Epithelial cell of esophagus (primary cell): ENCODE measurements at regions not wholly inside any gene's neighbourhood (a gene's known extent, or its start where the extent isn't known, plus 50 kb on each side); places are given as distances from the start of the nearest gene placed in this dataset.

Source experiments
- DNase-seq: peaks from one replicate; pipeline ENCODE4 v3.0.0; 2010; ENCODE audit warnings: low read depth
- H3K4me3 ChIP-seq: 2 replicates; pipeline ENCODE4 v1.5.1; 2011; ENCODE audit warnings: mild to moderate bottlenecking, low read length, control low read depth
- TF ChIP-seq, protein P1 (sequence below): IDR thresholded peaks from 2 replicates; pipeline ENCODE4 v1.5.1; 2011; ENCODE audit warnings: low read depth, mild to moderate bottlenecking, low read length, control low read depth, inconsistent platforms; ENCODE audit not compliant: insufficient read depth; ENCODE audit errors: missing control alignments

- no peak overlapping the region for H3K4me3 ChIP-seq
- TF ChIP-seq, protein P1, sequence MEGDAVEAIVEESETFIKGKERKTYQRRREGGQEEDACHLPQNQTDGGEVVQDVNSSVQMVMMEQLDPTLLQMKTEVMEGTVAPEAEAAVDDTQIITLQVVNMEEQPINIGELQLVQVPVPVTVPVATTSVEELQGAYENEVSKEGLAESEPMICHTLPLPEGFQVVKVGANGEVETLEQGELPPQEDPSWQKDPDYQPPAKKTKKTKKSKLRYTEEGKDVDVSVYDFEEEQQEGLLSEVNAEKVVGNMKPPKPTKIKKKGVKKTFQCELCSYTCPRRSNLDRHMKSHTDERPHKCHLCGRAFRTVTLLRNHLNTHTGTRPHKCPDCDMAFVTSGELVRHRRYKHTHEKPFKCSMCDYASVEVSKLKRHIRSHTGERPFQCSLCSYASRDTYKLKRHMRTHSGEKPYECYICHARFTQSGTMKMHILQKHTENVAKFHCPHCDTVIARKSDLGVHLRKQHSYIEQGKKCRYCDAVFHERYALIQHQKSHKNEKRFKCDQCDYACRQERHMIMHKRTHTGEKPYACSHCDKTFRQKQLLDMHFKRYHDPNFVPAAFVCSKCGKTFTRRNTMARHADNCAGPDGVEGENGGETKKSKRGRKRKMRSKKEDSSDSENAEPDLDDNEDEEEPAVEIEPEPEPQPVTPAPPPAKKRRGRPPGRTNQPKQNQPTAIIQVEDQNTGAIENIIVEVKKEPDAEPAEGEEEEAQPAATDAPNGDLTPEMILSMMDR = no peak
- DNase-seq = no peak
These were observed 55.1 kb upstream of the LAMA2 start for GRCh38 chr6:128827675-128828464.

- DNase-seq = no peak
- TF ChIP-seq, protein P1 = no peak
- no peak overlapping the region for H3K4me3 ChIP-seq
These were observed 56.3 kb upstream of the LAMA2 start for GRCh38 chr6:128826606-128827005.

- no peak overlapping the region for H3K4me3 ChIP-seq
- DNase-seq = no peak
- TF ChIP-seq, protein P1 = no peak
These were observed 60.7 kb upstream of the LAMA2 start for GRCh38 chr6:128822271-128822670.

GRCh38 chr6:128821116-128821515 is 61.8 kb upstream of the LAMA2 start:
- TF ChIP-seq, protein P1 = no peak
- DNase-seq = no peak
- no peak overlapping the region for H3K4me3 ChIP-seq

GRCh38 chr6:128808856-128809255 is 74.1 kb upstream of the LAMA2 start:
- no peak overlapping the region for H3K4me3 ChIP-seq
- DNase-seq = no peak
- TF ChIP-seq, protein P1 = no peak

GRCh38 chr6:128807577-128807976 is 75.4 kb upstream of the LAMA2 start:
- TF ChIP-seq, protein P1 = peak; percentile 49
- peak; percentile 50 for DNase-seq
- H3K4me3 ChIP-seq = no peak overlapping the region

DNA sequence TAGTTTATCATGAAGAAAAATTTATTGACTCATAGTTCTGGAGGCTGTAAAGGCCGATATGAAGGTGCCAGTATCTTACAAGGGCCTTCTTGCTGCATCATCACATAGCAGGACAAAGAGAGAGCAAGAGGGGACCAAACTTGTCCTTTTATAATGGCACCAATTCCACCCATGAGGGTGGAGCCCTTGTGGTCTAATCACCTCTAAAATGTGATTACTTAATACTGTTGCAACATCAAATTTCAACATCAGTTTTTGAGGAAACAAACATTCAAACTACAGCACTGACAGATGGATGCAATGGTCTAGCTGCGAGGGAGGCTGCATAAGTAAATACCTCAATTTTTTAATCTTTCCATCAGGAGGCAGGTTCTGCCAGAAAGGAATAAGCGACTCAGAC is 76.7 kb upstream of the LAMA2 start:
- no peak overlapping the region for H3K4me3 ChIP-seq
- TF ChIP-seq, protein P1 = no peak
- DNase-seq = peak; percentile 68
